ENCODE measurements at regions not wholly inside any gene's neighbourhood (a gene's known extent, or its start where the extent isn't known, plus 50 kb on each side); places are given as distances from the start of the nearest gene placed in this dataset.

DNA sequence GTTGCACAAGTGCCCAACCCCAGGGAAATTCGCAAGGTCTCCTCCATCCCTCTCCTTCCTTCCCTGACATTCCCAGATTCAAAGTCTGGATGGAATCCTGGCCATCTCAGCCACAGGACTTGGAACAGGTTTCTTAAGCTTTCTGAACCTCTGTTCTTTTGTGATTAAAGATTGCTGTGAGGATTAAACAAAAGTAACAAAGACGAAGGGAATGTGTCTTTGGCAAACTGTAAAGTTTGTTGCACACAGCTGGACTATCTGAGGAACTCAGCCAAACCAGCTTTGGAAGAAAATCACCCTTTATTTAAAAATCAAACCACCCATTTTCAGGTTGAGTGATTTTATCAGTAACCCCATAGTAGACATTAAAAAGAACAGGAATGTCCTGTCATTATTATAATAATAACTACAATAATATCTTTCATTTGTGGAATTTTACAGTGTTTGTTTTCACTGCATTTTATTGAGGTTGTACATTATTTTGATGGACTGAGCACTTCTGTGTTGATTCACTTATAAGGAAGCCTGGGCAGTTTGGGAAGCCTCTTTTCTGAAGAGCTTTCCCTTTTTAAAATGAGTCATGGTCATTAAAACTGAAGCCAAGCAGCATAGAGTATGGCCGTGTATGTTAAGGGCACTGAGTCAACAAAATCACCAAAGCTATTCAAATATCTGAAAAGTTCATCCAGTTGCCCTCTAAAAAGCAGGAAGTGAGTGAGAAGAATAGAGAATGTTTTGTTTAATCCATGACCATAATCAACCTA lies 310.2 kb downstream of the AGTPBP1 start:
- no peaks in the 10 kb centered on the region for H3K36me3 ChIP-seq (ENCODE audit: control insufficient read depth, insufficient read depth, low read length)
- no peaks in the 10 kb centered on the region for H3K79me2 ChIP-seq (ENCODE audit: control insufficient read depth, insufficient read depth, low read length)
- no peaks in the 10 kb centered on the region for H3K9me1 ChIP-seq (ENCODE audit: control insufficient read depth, insufficient read depth, low read length)
- ATAC-seq (no peak), FAIRE-seq (no peak), DNase-seq (ENCODE audit: extremely low read depth in 1 of 4, low spot score in 3 of 4) (no peak)
- H3K27ac ChIP-seq (ENCODE audit: extremely low read depth, low read depth, low read length): no peak overlapping the region
- H3K9me3 ChIP-seq (replicated peaks; ENCODE audit: control insufficient read depth, insufficient read depth, low read depth, low read length): no peaks in the 10 kb centered on the region
- peaks cover 0 to 5% of the 10 kb centered on the region in 2 experiments; a peak in 2 of 5 replicates for H3K27me3 ChIP-seq (ENCODE audit: control insufficient read depth in 2 of 2, insufficient read depth in 2 of 2, low read length in 2 of 2)
- ChIA-PET POLR2A (no interaction called here), CTCF (ENCODE audit: low intra/inter-chr PET ratio) (no interaction called here)
- no peaks in the 10 kb centered on the region for H4K20me1 ChIP-seq (replicated peaks; ENCODE audit: control insufficient read depth, insufficient read depth, low read length)
- no peak overlapping the region for H3K4me3 ChIP-seq
- WGBS (ENCODE audit: insufficient coverage, low coverage, missing lambda C conversion rate): 3% methylated on average over 3 of the region's 3 CpGs
- intact Hi-C loops (cut with micrococcal nuclease): no loop called here
- H3K4me2 ChIP-seq (ENCODE audit: insufficient read depth, low read length): no peak overlapping the region
- no peak overlapping the region for H3K9ac ChIP-seq (ENCODE audit: insufficient read depth in 1 of 2, low read depth in 2 of 2, low read length in 2 of 2)
- no peaks in the 10 kb centered on the region for H3K4me1 ChIP-seq (replicated peaks in 1 of 2; ENCODE audit: control insufficient read depth in 2 of 2, insufficient read depth in 2 of 2, low read length in 2 of 2)
- in situ Hi-C loops (cut with MboI): no loop called here
- H2AFZ ChIP-seq (ENCODE audit: low read depth, low read length): no peak overlapping the region
- no peak for TF ChIP-seq ZNF551 (CRISPR knock-in tag; IDR thresholded peaks at IDR 0.05)
- TF ChIP-seq, protein P1, sequence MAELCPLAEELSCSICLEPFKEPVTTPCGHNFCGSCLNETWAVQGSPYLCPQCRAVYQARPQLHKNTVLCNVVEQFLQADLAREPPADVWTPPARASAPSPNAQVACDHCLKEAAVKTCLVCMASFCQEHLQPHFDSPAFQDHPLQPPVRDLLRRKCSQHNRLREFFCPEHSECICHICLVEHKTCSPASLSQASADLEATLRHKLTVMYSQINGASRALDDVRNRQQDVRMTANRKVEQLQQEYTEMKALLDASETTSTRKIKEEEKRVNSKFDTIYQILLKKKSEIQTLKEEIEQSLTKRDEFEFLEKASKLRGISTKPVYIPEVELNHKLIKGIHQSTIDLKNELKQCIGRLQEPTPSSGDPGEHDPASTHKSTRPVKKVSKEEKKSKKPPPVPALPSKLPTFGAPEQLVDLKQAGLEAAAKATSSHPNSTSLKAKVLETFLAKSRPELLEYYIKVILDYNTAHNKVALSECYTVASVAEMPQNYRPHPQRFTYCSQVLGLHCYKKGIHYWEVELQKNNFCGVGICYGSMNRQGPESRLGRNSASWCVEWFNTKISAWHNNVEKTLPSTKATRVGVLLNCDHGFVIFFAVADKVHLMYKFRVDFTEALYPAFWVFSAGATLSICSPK (IDR thresholded peaks at IDR 0.05; ENCODE audit: borderline replicate concordance): no peak
- no peak for TF ChIP-seq BMI1 (IDR thresholded peaks at IDR 0.05; ENCODE audit: low read length)
- TF ChIP-seq, protein P2, sequence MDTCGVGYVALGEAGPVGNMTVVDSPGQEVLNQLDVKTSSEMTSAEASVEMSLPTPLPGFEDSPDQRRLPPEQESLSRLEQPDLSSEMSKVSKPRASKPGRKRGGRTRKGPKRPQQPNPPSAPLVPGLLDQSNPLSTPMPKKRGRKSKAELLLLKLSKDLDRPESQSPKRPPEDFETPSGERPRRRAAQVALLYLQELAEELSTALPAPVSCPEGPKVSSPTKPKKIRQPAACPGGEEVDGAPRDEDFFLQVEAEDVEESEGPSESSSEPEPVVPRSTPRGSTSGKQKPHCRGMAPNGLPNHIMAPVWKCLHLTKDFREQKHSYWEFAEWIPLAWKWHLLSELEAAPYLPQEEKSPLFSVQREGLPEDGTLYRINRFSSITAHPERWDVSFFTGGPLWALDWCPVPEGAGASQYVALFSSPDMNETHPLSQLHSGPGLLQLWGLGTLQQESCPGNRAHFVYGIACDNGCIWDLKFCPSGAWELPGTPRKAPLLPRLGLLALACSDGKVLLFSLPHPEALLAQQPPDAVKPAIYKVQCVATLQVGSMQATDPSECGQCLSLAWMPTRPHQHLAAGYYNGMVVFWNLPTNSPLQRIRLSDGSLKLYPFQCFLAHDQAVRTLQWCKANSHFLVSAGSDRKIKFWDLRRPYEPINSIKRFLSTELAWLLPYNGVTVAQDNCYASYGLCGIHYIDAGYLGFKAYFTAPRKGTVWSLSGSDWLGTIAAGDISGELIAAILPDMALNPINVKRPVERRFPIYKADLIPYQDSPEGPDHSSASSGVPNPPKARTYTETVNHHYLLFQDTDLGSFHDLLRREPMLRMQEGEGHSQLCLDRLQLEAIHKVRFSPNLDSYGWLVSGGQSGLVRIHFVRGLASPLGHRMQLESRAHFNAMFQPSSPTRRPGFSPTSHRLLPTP (IDR thresholded peaks at IDR 0.05; ENCODE audit: borderline replicate concordance, extremely low read depth, insufficient read length): no peak
- TF ChIP-seq EZH2 (IDR thresholded peaks at IDR 0.05; ENCODE audit: borderline replicate concordance, low read depth, low read length): no peak
- TF ChIP-seq, protein P3, sequence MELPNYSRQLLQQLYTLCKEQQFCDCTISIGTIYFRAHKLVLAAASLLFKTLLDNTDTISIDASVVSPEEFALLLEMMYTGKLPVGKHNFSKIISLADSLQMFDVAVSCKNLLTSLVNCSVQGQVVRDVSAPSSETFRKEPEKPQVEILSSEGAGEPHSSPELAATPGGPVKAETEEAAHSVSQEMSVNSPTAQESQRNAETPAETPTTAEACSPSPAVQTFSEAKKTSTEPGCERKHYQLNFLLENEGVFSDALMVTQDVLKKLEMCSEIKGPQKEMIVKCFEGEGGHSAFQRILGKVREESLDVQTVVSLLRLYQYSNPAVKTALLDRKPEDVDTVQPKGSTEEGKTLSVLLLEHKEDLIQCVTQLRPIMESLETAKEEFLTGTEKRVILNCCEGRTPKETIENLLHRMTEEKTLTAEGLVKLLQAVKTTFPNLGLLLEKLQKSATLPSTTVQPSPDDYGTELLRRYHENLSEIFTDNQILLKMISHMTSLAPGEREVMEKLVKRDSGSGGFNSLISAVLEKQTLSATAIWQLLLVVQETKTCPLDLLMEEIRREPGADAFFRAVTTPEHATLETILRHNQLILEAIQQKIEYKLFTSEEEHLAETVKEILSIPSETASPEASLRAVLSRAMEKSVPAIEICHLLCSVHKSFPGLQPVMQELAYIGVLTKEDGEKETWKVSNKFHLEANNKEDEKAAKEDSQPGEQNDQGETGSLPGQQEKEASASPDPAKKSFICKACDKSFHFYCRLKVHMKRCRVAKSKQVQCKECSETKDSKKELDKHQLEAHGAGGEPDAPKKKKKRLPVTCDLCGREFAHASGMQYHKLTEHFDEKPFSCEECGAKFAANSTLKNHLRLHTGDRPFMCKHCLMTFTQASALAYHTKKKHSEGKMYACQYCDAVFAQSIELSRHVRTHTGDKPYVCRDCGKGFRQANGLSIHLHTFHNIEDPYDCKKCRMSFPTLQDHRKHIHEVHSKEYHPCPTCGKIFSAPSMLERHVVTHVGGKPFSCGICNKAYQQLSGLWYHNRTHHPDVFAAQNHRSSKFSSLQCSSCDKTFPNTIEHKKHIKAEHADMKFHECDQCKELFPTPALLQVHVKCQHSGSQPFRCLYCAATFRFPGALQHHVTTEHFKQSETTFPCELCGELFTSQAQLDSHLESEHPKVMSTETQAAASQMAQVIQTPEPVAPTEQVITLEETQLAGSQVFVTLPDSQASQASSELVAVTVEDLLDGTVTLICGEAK (IDR thresholded peaks at IDR 0.05): no peak
- TF ChIP-seq, protein P3 (CRISPR knock-in tag; IDR thresholded peaks at IDR 0.05): no peak
- TF ChIP-seq PHTF2 (CRISPR knock-in tag; IDR thresholded peaks at IDR 0.05): no peak
- no TSS peak for BruUV-seq (replicated peaks)
